AML-193 (cell line): ENCODE measurements at regions not wholly inside any gene's neighbourhood (a gene's known extent, or its start where the extent isn't known, plus 50 kb on each side); places are given as distances from the start of the nearest gene placed in this dataset.

Experiments used
- DNase-seq, 2 experiments: peaks; one replicate each; lab custom pipeline; 2025; lab: John Stamatoyannopoulos, UW

DNA sequence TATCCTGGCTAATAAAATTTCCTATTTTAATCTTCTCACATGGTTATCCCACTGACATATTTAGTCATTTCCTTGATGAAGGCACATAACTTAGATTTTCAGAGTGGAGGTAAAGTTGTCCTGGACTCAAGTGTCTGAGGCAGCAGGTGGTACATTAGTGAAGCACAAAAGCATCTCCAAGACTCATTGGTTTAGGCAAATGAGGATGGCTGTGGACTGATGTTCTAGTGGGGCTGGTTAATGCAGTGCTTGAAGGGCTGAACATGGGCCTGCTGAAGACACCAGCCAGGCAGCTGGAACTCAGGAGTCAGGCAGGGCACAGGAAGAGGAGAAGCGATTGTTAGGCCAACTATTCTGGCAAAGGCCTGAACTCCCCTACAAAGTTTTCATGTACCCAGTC lies 76.3 kb upstream of the SESN3 start:
- DNase-seq = no peak

DNA sequence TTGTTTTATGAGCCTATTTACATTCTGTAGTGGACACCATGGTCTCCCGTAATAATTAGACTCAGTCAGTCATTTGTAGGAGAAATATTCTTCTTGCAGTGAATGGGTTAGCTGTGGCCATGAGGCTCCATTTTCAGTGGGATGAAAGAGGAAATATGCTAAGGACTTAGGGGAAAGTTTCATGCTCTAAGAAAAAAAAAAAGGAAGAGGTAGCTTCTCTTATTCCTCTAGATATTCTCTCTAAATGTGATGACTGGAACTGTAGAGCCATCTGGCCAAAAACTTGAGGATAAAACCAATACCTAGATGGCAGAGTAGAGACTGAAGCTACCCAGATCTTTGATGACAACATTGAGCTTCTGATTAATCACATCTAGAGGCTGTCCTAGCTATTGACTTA lies 75.8 kb upstream of the SESN3 start:
- peak; percentile 4 to 25 for DNase-seq

DNA sequence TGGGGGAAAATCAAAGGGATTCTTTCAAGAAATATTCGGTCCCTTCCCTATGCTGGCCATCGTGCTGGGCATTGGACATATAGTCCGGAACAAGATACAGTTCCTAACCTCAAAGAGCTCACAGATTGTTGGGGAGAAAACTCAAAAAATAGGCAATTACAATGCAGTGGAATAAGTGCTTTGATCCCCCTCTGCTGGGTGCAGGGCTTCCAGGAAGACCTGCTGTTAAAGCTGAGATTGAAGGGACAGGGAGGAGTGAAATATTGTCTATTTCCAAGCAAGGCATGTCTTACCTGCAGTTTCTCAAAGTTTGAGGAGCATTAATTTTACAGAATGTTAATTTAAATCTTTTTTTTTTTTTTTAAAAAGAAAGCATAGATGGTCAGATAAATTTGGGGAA lies 75.1 kb upstream of the SESN3 start:
- DNase-seq = no peak

DNA sequence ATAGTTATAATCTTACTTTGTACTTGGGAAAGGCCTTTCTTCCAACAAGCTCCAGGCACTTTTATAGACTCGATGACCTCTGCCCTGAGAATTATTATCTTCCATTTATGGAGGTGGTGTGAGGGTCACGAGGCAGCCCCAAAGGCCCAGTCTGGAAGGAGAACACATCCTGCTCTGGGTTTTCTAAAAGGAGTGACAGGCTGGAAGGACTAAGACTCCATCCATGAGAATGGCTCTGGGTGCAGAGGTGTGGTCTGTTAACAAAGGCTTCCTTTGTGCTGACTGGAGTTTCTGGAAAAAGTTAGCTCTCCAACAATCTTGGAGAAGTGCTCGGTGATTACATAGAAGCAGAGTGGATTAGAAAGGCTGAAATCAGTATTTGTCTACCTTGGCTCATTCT lies 74.7 kb upstream of the SESN3 start:
- no peak for DNase-seq

DNA sequence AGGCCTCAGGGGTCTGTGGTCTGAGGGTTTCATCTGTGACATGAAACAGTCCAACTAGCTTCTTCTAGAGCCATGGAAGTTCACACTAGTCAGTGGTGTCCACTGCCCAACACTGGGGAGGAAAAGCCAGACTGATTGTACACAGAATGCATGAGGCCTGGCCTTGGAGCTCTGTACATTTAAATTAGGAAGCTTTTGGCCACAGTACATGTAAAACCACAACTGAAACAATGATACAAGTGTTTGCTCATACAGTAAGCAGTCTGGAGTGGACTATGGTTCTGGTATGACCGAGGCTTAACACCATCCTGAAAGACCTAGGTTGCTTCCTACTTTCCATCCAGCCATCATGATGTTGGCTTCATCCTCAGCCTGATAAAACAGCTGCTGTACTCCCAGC lies 73.8 kb upstream of the SESN3 start:
- no peak for DNase-seq

DNA sequence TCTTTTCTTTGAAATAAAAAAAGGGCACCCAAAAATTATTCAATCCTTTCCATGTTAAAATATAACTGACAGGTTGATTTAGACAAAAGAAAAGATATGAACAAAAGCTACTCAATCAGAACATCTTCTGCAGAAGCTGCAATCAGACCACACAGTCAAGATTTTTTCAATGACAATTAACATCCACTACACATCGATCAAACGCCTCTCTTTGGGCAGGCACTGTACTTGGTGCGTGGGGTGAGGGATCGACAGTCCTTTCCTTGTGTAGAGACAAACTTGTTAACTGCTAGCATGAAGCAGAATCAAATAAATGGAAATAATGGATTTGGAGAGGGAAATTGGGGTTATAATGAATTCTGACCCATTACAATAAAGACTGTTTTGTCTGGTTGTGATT lies 71.2 kb upstream of the SESN3 start:
- DNase-seq = no peak

- DNase-seq = no peak
Measured at GRCh38 chr11:95301474-95301873, 70.5 kb upstream of the SESN3 start.

- DNase-seq = no peak
Measured at GRCh38 chr11:95299078-95299679, 68.2 kb upstream of the SESN3 start.

DNA sequence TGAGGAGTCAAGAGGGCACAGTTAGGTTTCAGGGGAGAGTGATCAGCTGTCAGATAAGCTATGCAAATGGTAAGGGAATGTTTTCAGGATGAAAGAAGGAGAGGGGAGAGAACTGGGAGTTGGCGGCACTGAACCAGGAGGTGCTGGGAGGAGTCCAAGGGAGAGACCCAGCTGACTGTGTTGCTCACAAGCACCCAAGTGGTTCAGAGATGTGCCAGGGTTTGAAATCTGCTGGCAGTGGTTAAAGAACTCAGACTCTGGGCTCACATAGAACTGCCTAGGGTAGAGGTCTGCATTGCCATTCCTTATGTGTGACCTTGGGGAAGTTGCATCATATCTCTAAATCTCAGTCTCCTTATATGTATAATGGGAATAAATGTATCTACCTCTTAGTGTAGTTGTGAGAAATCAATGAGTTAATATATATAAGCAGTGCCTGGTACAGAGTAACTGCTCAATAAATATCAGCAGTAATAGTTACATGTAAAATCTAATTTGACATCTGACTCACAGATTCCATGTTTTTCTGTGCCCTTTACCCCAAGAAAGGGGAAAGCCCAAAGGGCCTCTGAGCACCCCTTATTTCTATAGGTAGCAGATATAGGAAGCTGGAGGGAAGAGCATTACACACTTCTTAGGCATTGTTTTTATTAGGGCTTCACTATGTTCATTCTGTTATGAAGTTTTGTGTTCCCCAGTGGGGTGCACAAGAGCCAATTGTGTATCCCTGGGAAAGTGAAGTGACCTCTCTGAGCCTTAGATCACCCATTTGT lies 66.9 kb upstream of the SESN3 start:
- DNase-seq = no peak

- peak; percentile 8 to 19 for DNase-seq
Measured at GRCh38 chr11:95296621-95297025, 65.6 kb upstream of the SESN3 start.

- no peak for DNase-seq
Measured at GRCh38 chr11:95296165-95296564, 65.2 kb upstream of the SESN3 start.

- no peak for DNase-seq
Measured at GRCh38 chr11:95295382-95296149, 64.6 kb upstream of the SESN3 start.

- no peak for DNase-seq
Measured at GRCh38 chr11:95294701-95295100, 63.7 kb upstream of the SESN3 start.

- DNase-seq = no peak
Measured at GRCh38 chr11:95293116-95293515, 62.1 kb upstream of the SESN3 start.

- no peak for DNase-seq
Measured at GRCh38 chr11:95291946-95292345, 60.9 kb upstream of the SESN3 start.

DNA sequence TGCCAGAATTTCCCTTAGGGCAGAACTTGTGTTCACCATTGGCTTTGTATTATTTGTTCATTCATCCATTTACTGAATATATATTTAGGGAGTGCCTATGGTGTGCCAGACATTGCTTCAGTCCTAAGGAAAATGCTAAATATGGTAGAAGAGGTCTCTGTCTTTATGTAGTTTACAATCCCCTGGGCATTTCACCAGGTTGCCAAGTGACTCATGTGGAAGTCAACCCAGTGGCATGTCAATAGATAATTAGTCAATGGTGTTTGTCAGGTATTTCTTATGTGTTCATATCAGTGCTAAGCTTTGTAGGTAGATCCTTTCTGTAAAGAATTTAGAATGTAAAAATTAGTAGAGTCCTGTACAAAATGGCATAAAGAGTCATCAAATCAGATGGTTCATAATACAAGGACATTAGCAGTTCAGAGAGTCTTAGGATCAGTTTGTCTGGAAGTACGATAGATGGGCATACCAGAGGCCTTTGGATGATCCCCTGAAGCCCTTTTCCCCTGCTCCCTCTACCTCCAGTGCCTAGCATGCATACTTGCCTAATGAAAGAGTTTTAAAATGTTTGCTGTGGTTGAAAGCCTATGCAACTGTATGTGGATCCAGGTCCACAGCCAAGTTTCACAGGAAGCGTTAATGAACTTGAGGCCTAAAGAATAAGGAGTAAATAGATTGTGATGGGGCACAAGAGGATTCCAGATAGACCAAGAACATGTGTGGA lies 58.5 kb upstream of the SESN3 start:
- no peak for DNase-seq

- no peak for DNase-seq
Measured at GRCh38 chr11:95284057-95285052, 53.4 kb upstream of the SESN3 start.

- DNase-seq = peak; percentile 28 to 49
Measured at GRCh38 chr11:95283650-95284049, 52.6 kb upstream of the SESN3 start.

- DNase-seq = no peak
Measured at GRCh38 chr11:95283146-95283545, 52.1 kb upstream of the SESN3 start.

- peak; percentile 79 to 85 for DNase-seq
Measured at GRCh38 chr11:95282291-95282751, 51.3 kb upstream of the SESN3 start.
